Thyroid gland (tissue), 4 donors: ENCODE measurements at regions not wholly inside any gene's neighbourhood (a gene's known extent, or its start where the extent isn't known, plus 50 kb on each side); places are given as distances from the start of the nearest gene placed in this dataset.

Experiments
- DNase-seq, 2 donors: peaks; one replicate each; pipeline ENCODE4 v3.0.0-alpha.2; 2019
- H3K27ac ChIP-seq, 3 donors: fragments of 200-600 bp; sonication (generic); 1 replicate in 2 of 3; 2 replicates in 1 of 3; pipeline ENCODE4 v1.5.1; 2016 to 2019; ENCODE audit warnings: mild to moderate bottlenecking in 1 of 3, moderate library complexity in 1 of 3
- H3K27me3 ChIP-seq: fragments of 200-600 bp; sonication (generic); one replicate; pipeline ENCODE4 v1.5.1; 2019
- H3K36me3 ChIP-seq, 2 donors: fragments of 200-600 bp; sonication (generic); one replicate each; pipeline ENCODE4 v1.5.1; 2016 to 2019
- H3K4me1 ChIP-seq, 2 donors: fragments of 200-600 bp; sonication (generic); one replicate each; pipeline ENCODE4 v1.5.1; 2017 to 2019
- H3K4me3 ChIP-seq, 3 donors: fragments of 200-600 bp; sonication (generic); replicated peaks in 1 of 3; 1 replicate in 2 of 3; 2 replicates in 1 of 3; pipeline ENCODE4 v1.5.1; 2016; ENCODE audit warnings: mild to moderate bottlenecking in 1 of 3
- H3K9me3 ChIP-seq: fragments of 200-600 bp; sonication (generic); one replicate; pipeline ENCODE4 v1.5.1; 2017
- CTCF ChIP-seq, 6 experiments: fragments of 200-600 bp in 3 of 6; fragments of 450-650 bp in 3 of 6; sonication (generic) in 3 of 6; IDR thresholded peaks; one replicate each; pipeline ENCODE4 v1.5.1; 2016 to 2019; ENCODE audit warnings: antibody characterized with exemption in 6 of 6, mild to moderate bottlenecking in 2 of 6, inconsistent platforms in 1 of 6, moderate library complexity in 1 of 6
- POLR2A ChIP-seq, 2 donors: fragments of 450-650 bp; IDR thresholded peaks; one replicate each; pipeline ENCODE4 v1.6.1; 2017; ENCODE audit warnings: antibody characterized with exemption in 2 of 2, mild to moderate bottlenecking in 2 of 2, moderate library complexity in 1 of 2
- WGBS, 2 donors: methylation state at CpG; one replicate each; pipeline ENCODE4 v1.1.5; 2017; 5-methylcytosine and 5-hydroxymethylcytosine counted together
- intact Hi-C: fragments of 100-400 bp; cut with DNase I; formaldehyde crosslinking; loops from one replicate; pipeline ENCODE4 v1.15.1; 2023

DNA sequence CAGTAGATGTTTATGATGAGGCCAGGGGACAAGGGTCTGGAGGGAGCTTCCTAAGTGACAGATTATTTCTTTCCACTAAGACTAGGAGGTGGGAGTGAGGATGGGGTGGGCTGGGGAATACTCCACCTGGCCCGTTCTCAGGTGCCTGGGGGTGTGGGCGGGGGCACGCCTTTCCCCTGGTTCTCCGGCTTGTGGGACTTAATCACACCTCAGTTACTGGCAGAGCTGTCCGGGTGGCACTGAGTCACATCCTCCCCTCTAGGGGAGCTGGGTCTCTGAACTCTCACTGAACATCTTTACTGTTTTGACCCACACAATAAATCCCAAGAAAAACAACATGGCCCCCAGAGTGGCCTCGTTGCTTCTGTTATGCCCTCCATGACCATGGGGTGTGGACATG, 332.8 kb downstream of the MAF start:
- WGBS, 2 donors: 84 to 86% methylated on average over 6 of the region's 6 CpGs
- no peak for DNase-seq

DNA sequence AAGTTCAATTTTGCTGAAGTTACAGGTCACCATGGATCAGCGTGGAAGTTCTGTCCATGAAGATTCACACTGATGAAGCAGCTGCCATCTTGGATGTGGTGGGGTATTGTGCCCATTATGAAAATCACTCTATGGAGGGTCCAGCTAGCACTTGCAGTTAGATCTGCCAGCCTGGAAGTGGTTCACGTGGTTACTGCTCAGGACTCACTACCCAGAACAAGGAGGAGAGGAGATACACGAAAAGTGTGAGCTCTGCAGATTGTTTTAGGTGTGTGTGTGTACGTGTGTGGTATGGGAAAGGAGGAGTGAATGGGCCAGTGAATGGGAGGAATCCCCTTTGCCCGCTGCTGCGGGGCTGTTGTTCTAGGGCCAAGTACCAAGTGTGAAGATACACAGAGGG, 333.4 kb downstream of the MAF start:
- 90 to 92% methylated on average over 6 of the region's 6 CpGs for WGBS, 2 donors
- intact Hi-C loops: no loop called here
- no peak for DNase-seq

More for the DNA sequence above, 332.8 kb downstream of the MAF start:
- intact Hi-C loops: no loop called here
- no peaks in the 10 kb centered on the region for H3K9me3 ChIP-seq
- H3K4me3 ChIP-seq: no peak overlapping the region
- no peak overlapping the region for H3K27ac ChIP-seq
- no peaks in the 10 kb centered on the region for H3K4me1 ChIP-seq
- no peaks in the 10 kb centered on the region for H3K36me3 ChIP-seq
- no peaks in the 10 kb centered on the region for H3K27me3 ChIP-seq
- TF ChIP-seq CTCF (IDR thresholded peaks at IDR 0.05) (no peak), POLR2A (IDR thresholded peaks at IDR 0.05) (no peak)

GRCh38 chr16:79265701-79266100, 334.8 kb downstream of the MAF start:
- TF ChIP-seq POLR2A (IDR thresholded peaks at IDR 0.05): no peak
- TF ChIP-seq CTCF (IDR thresholded peaks at IDR 0.05): no peak
- Histone ChIP-seq H3K4me1 (no peaks in the 10 kb centered on the region), H3K27me3 (no peaks in the 10 kb centered on the region), H3K9me3 (no peaks in the 10 kb centered on the region), H3K36me3 (no peaks in the 10 kb centered on the region), H3K4me3 (no peak overlapping the region), H3K27ac (no peak overlapping the region)
- DNase-seq: no peak
- WGBS, 2 donors: 89 to 90% methylated on average over 4 of the region's 4 CpGs
- intact Hi-C loops: no loop called here

More for the DNA sequence above, 333.4 kb downstream of the MAF start:
- Histone ChIP-seq H3K27me3 (no peaks in the 10 kb centered on the region), H3K4me1 (no peaks in the 10 kb centered on the region), H3K9me3 (no peaks in the 10 kb centered on the region), H3K4me3 (no peak overlapping the region), H3K27ac (no peak overlapping the region), H3K36me3 (no peaks in the 10 kb centered on the region)
- no peak for TF ChIP-seq CTCF (IDR thresholded peaks at IDR 0.05)
- no peak for TF ChIP-seq POLR2A (IDR thresholded peaks at IDR 0.05)

- no peak overlapping the region for H3K27ac ChIP-seq
- TF ChIP-seq CTCF (IDR thresholded peaks at IDR 0.05) (no peak), POLR2A (IDR thresholded peaks at IDR 0.05) (no peak)
- 84 to 89% methylated on average over 5 of the region's 5 CpGs for whole genome bisulfite sequencing, 2 donors
- no peaks in the 10 kb centered on the region for H3K27me3 ChIP-seq
- H3K4me3 ChIP-seq: no peak overlapping the region
- no peaks in the 10 kb centered on the region for H3K4me1 ChIP-seq
- DNase-seq: no peak
- H3K9me3 ChIP-seq: no peaks in the 10 kb centered on the region
- no peaks in the 10 kb centered on the region for H3K36me3 ChIP-seq
- intact Hi-C loops: no loop called here
Measured at GRCh38 chr16:79265196-79265595, 335.3 kb downstream of the MAF start.

DNA sequence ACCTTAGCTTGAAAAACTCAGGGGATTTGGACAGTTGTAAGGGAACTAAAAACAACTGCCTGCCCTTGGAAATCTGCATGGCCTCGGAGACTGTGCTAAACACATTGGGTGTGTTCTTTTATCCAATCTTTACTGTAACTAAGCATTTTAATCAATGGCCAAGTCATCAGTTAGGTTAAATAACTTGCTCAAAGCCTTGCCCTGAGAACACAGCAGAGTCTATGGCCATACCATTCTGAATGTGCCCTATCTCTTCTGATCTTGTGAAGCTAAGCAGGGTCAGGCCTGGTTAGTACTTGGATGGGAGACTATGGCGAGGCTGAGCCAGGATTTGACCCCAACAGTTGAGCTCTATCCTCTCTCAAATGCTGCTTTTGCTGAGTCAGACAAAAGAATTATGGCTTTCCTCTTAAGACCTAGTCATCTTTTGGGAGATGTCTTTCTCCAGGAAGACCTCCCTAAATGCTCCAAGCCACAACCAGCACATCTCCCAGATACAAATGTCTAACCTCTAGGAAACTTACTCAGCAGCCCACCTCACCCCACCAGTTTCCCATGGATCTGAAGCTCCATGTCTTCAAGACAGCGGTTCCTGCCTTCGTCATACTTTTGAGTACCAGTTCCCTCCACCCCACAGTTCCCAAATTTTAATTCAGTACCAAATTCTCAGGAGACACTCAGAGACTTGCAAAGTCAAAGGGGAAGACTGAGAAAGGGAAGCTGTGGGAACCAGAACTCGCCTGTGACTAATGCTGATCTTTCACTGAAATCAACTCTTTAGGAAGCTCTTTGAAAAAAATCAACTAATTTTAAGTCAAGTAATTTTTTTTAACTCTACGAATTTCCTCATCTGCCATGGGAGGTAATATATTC, 336.1 kb downstream of the MAF start:
- no peaks in the 10 kb centered on the region for H3K27me3 ChIP-seq
- intact Hi-C loops: no loop called here
- no peak overlapping the region for H3K4me3 ChIP-seq
- H3K9me3 ChIP-seq: no peaks in the 10 kb centered on the region
- H3K27ac ChIP-seq: no peak overlapping the region
- H3K4me1 ChIP-seq: no peaks in the 10 kb centered on the region
- WGBS, 2 donors: 90 to 91% methylated on average over 6 of the region's 6 CpGs
- no peak for DNase-seq
- no peaks in the 10 kb centered on the region for H3K36me3 ChIP-seq
- TF ChIP-seq POLR2A (IDR thresholded peaks at IDR 0.05) (no peak), CTCF (IDR thresholded peaks at IDR 0.05) (no peak)
